A673 (cell line): ENCODE measurements at regions not wholly inside any gene's neighbourhood (a gene's known extent, or its start where the extent isn't known, plus 50 kb on each side); places are given as distances from the start of the nearest gene placed in this dataset.

Experiments
- BruUV-seq: library from RNA; stranded (reverse); fragments of 400-500 nt; replicated peaks from 2 replicates; lab custom pipeline; 2021; lab: Mats Ljungman, UMichigan
- CTCF ChIA-PET: fragments of 300-600 bp; sonication (Branson Sonifier 250); formaldehyde crosslinking; loops from one replicate; lab custom pipeline; 2022; ENCODE audit warnings: antibody characterized with exemption; lab: Charles Lee
- POLR2A ChIA-PET: fragments of 300-600 bp; sonication (Branson Sonifier 250); formaldehyde crosslinking; loops from one replicate; lab custom pipeline; 2022; ENCODE audit warnings: antibody characterized with exemption; ENCODE audit not compliant: low non-redundant PET; lab: Charles Lee
- DNase-seq: peaks from one replicate; pipeline ENCODE4 v3.0.0-alpha.2; 2015; ENCODE audit warnings: low spot score
- H3K27ac ChIP-seq: fragments of 200-600 bp; sonication (generic); 2 replicates; pipeline ENCODE4 v1.5.1; 2016; ENCODE audit warnings: mixed run types, low read depth, mild to moderate bottlenecking, mixed read lengths, antibody characterized with exemption, low read length; ENCODE audit not compliant: poor library complexity, severe bottlenecking
- H3K27me3 ChIP-seq: fragments of 200-600 bp; sonication (generic); replicated peaks from 2 replicates; pipeline ENCODE4 v1.6.1; 2017; ENCODE audit warnings: mixed run types, low read depth, mild to moderate bottlenecking, mixed read lengths, antibody characterized with exemption, low read length; ENCODE audit not compliant: insufficient read depth, poor library complexity
- H3K36me3 ChIP-seq: fragments of 200-600 bp; sonication (generic); 2 replicates; pipeline ENCODE4 v1.6.1; 2016; ENCODE audit warnings: mixed run types, mild to moderate bottlenecking, mixed read lengths, antibody characterized with exemption, low read length; ENCODE audit not compliant: insufficient read depth, poor library complexity, severe bottlenecking
- H3K4me1 ChIP-seq: fragments of 200-600 bp; sonication (generic); 2 replicates; pipeline ENCODE4 v1.6.1; 2017; ENCODE audit warnings: mixed run types, mild to moderate bottlenecking, mixed read lengths, antibody characterized with exemption, low read length; ENCODE audit not compliant: insufficient read depth, poor library complexity, severe bottlenecking
- H3K4me3 ChIP-seq: fragments of 200-600 bp; sonication (generic); 2 replicates; pipeline ENCODE4 v1.5.1; 2016; ENCODE audit warnings: low read depth, mixed run types, mild to moderate bottlenecking, mixed read lengths, low read length; ENCODE audit not compliant: poor library complexity, severe bottlenecking
- H3K9me3 ChIP-seq: fragments of 200-600 bp; sonication (generic); 2 replicates; pipeline ENCODE4 v1.6.1; 2016; ENCODE audit warnings: mixed run types, low read depth, mild to moderate bottlenecking, mixed read lengths, antibody characterized with exemption, low read length; ENCODE audit not compliant: poor library complexity, severe bottlenecking
- EZH2 ChIP-seq: fragments of 200-600 bp; sonication (generic); IDR thresholded peaks from 2 replicates; pipeline ENCODE4 v1.6.1; 2017; ENCODE audit warnings: borderline replicate concordance, low read depth, mild to moderate bottlenecking, mixed read lengths, antibody characterized with exemption, low read length; ENCODE audit not compliant: poor library complexity, severe bottlenecking
- intact Hi-C: fragments of 100-400 bp; cut with micrococcal nuclease; formaldehyde crosslinking; loops from one replicate; pipeline ENCODE4 v1.10.0; 2022; ENCODE audit not compliant: unreplicated experiment
- TF ChIP-seq, protein P1 (sequence below): fragments of 300-800, 200-600 bp; sonication (generic); conservative IDR thresholded peaks from 2 replicates; pipeline ENCODE4 v1.5.1; 2017; ENCODE audit warnings: low read depth, mild to moderate bottlenecking, antibody characterized with exemption, low read length, moderate library complexity, mixed read lengths

GRCh38 chr7:41421056-41421455 lies 281.8 kb downstream of the INHBA start:
- ChIA-PET POLR2A (no interaction called here), CTCF (no interaction called here)
- Histone ChIP-seq H3K27me3 (no peaks in the 10 kb centered on the region), H3K4me1 (no peaks in the 10 kb centered on the region), H3K36me3 (no peaks in the 10 kb centered on the region), H3K27ac (no peak overlapping the region), H3K9me3 (no peaks in the 10 kb centered on the region), H3K4me3 (no peak overlapping the region)
- TF ChIP-seq EZH2: no peak
- TF ChIP-seq, protein P1, sequence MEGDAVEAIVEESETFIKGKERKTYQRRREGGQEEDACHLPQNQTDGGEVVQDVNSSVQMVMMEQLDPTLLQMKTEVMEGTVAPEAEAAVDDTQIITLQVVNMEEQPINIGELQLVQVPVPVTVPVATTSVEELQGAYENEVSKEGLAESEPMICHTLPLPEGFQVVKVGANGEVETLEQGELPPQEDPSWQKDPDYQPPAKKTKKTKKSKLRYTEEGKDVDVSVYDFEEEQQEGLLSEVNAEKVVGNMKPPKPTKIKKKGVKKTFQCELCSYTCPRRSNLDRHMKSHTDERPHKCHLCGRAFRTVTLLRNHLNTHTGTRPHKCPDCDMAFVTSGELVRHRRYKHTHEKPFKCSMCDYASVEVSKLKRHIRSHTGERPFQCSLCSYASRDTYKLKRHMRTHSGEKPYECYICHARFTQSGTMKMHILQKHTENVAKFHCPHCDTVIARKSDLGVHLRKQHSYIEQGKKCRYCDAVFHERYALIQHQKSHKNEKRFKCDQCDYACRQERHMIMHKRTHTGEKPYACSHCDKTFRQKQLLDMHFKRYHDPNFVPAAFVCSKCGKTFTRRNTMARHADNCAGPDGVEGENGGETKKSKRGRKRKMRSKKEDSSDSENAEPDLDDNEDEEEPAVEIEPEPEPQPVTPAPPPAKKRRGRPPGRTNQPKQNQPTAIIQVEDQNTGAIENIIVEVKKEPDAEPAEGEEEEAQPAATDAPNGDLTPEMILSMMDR: no peak
- no peak for DNase-seq
- BruUV-seq: no TSS peak
- intact Hi-C loops: no loop called here

GRCh38 chr7:41420421-41420820 lies 282.5 kb downstream of the INHBA start:
- Histone ChIP-seq H3K4me1 (no peaks in the 10 kb centered on the region), H3K27ac (no peak overlapping the region), H3K36me3 (no peaks in the 10 kb centered on the region), H3K9me3 (no peaks in the 10 kb centered on the region), H3K4me3 (no peak overlapping the region), H3K27me3 (no peaks in the 10 kb centered on the region)
- DNase-seq: no peak
- intact Hi-C loops: no loop called here
- BruUV-seq: no TSS peak
- TF ChIP-seq, protein P1: no peak
- no peak for TF ChIP-seq EZH2
- ChIA-PET POLR2A (no interaction called here), CTCF (no interaction called here)

- BruUV-seq: no TSS peak
- no peaks in the 10 kb centered on the region for H3K36me3 ChIP-seq
- DNase-seq: no peak
- H3K27ac ChIP-seq: no peak overlapping the region
- TF ChIP-seq, protein P1: no peak
- TF ChIP-seq EZH2: no peak
- POLR2A ChIA-PET: no interaction called here
- intact Hi-C loops: no loop called here
- H3K27me3 ChIP-seq: no peaks in the 10 kb centered on the region
- no peaks in the 10 kb centered on the region for H3K9me3 ChIP-seq
- H3K4me1 ChIP-seq: no peaks in the 10 kb centered on the region
- H3K4me3 ChIP-seq: no peak overlapping the region
- CTCF ChIA-PET: no interaction called here
Observed at GRCh38 chr7:41418337-41418736, 284.6 kb downstream of the INHBA start.
